Trophoblast cell (in vitro differentiated cells and primary cell): ENCODE measurements at regions not wholly inside any gene's neighbourhood (a gene's known extent, or its start where the extent isn't known, plus 50 kb on each side); places are given as distances from the start of the nearest gene placed in this dataset.
"Not testable (repeated sequence)": the region's sequence is repeated elsewhere in the genome, so short reads cannot be mapped to it uniquely, and the experiment has no call there.

ENCODE experiments used
- DNase-seq, 2 donors: peaks; one replicate each; pipeline ENCODE4 v3.0.0-alpha.2; 2016
- H2AFZ ChIP-seq: 2 replicates; pipeline ENCODE4 v1.6.1; 2013; ENCODE audit warnings: low read length, moderate library complexity, mild to moderate bottlenecking; ENCODE audit not compliant: insufficient read depth, poor library complexity
- H2AK5ac ChIP-seq: 2 replicates; pipeline ENCODE4 v1.6.1; 2013; ENCODE audit warnings: mild to moderate bottlenecking, low read length
- H2BK120ac ChIP-seq: 2 replicates; pipeline ENCODE4 v1.6.1; 2013; ENCODE audit warnings: low read length, mild to moderate bottlenecking, moderate library complexity; ENCODE audit not compliant: insufficient read depth, poor library complexity
- H2BK12ac ChIP-seq: 2 replicates; pipeline ENCODE4 v1.6.1; 2013; ENCODE audit warnings: mild to moderate bottlenecking, low read length, moderate library complexity
- H2BK5ac ChIP-seq: 2 replicates; pipeline ENCODE4 v1.6.1; 2013; ENCODE audit warnings: low read length, low read depth, moderate library complexity, mild to moderate bottlenecking; ENCODE audit not compliant: poor library complexity
- H3K14ac ChIP-seq: 2 replicates; pipeline ENCODE4 v1.6.1; 2013; ENCODE audit warnings: mild to moderate bottlenecking, low read length
- H3K18ac ChIP-seq: 2 replicates; pipeline ENCODE4 v1.6.1; 2013; ENCODE audit warnings: mild to moderate bottlenecking, low read length
- H3K23ac ChIP-seq: 2 replicates; pipeline ENCODE4 v1.6.1; 2013; ENCODE audit warnings: low read length
- H3K27ac ChIP-seq: 2 replicates; pipeline ENCODE4 v1.5.1; 2013; ENCODE audit warnings: low read depth, mild to moderate bottlenecking, inconsistent platforms, low read length, moderate library complexity
- H3K27me3 ChIP-seq: 2 replicates; pipeline ENCODE4 v1.6.1; 2013; ENCODE audit warnings: inconsistent platforms, mild to moderate bottlenecking, low read length, moderate library complexity; ENCODE audit not compliant: insufficient read depth
- H3K36me3 ChIP-seq, 2 experiments: 1 replicate in 1 of 2; 2 replicates in 1 of 2; pipeline ENCODE4 v1.6.1; 2013; ENCODE audit warnings: low read length in 2 of 2, mild to moderate bottlenecking in 2 of 2, moderate library complexity in 1 of 2; ENCODE audit not compliant: insufficient read depth in 2 of 2, control insufficient read depth in 1 of 2
- H3K4ac ChIP-seq: 2 replicates; pipeline ENCODE4 v1.6.1; 2013; ENCODE audit warnings: low read depth, mild to moderate bottlenecking, low read length, moderate library complexity
- H3K4me1 ChIP-seq, 2 experiments: 1 replicate in 1 of 2; 2 replicates in 1 of 2; pipeline ENCODE4 v1.6.1; 2013; ENCODE audit warnings: low read length in 2 of 2, mild to moderate bottlenecking in 2 of 2, moderate library complexity in 1 of 2; ENCODE audit not compliant: insufficient read depth in 2 of 2, control insufficient read depth in 1 of 2
- H3K4me2 ChIP-seq: 2 replicates; pipeline ENCODE4 v1.6.1; 2013; ENCODE audit warnings: inconsistent platforms, mild to moderate bottlenecking, low read length, moderate library complexity
- H3K4me3 ChIP-seq: 2 replicates; pipeline ENCODE4 v1.5.1; 2013; ENCODE audit warnings: mild to moderate bottlenecking, low read depth, low read length, inconsistent platforms
- H3K79me1 ChIP-seq: one replicate; pipeline ENCODE4 v1.6.1; 2013; ENCODE audit warnings: low read length
- H3K79me2 ChIP-seq: 2 replicates; pipeline ENCODE4 v1.6.1; 2013; ENCODE audit warnings: low read length, mild to moderate bottlenecking; ENCODE audit not compliant: control insufficient read depth, insufficient read depth, poor library complexity
- H3K9ac ChIP-seq: 2 replicates; pipeline ENCODE4 v1.6.1; 2013; ENCODE audit warnings: mild to moderate bottlenecking, low read length
- H3K9me3 ChIP-seq: 2 replicates; pipeline ENCODE4 v1.6.1; 2013; ENCODE audit warnings: low read depth, mild to moderate bottlenecking, control low read depth, inconsistent platforms, low read length; ENCODE audit not compliant: insufficient read depth
- H4K12ac ChIP-seq: 2 replicates; pipeline ENCODE4 v1.6.1; 2013; ENCODE audit warnings: low read depth, mild to moderate bottlenecking, low read length, moderate library complexity
- H4K8ac ChIP-seq: 2 replicates; pipeline ENCODE4 v1.6.1; 2013; ENCODE audit warnings: low read depth, mild to moderate bottlenecking, low read length, moderate library complexity
- H4K91ac ChIP-seq: one replicate; pipeline ENCODE4 v1.6.1; 2013; ENCODE audit warnings: low read depth, mild to moderate bottlenecking, low read length, moderate library complexity
- WGBS: extraction: QIAGEN DNeasy Blood & Tissue Kit; methylation state at CpG from one replicate; pipeline ENCODE4 v1.1.7; 2013; ENCODE audit warnings: missing lambda C conversion rate; ENCODE audit not compliant: insufficient read length, insufficient coverage; ENCODE audit errors: extremely low coverage; 5-methylcytosine and 5-hydroxymethylcytosine counted together

- no peak overlapping the region for H3K4ac ChIP-seq
- no peak overlapping the region for H2BK12ac ChIP-seq
- no peak overlapping the region for H4K8ac ChIP-seq
- no peak overlapping the region for H3K23ac ChIP-seq
- no peak overlapping the region for H2AFZ ChIP-seq
- no peaks in the 10 kb centered on the region for H3K9me3 ChIP-seq
- no peaks in the 10 kb centered on the region for H3K79me1 ChIP-seq
- no peaks in the 10 kb centered on the region for H3K27me3 ChIP-seq
- no peaks in the 10 kb centered on the region for H3K36me3 ChIP-seq
- WGBS: no CpG with 5 or more reads among the region's 2 CpGs
- DNase-seq: no peak
- H3K4me1 ChIP-seq: no peaks in the 10 kb centered on the region
- H3K4me2 ChIP-seq: no peak overlapping the region
- no peak overlapping the region for H4K91ac ChIP-seq
- no peaks in the 10 kb centered on the region for H3K79me2 ChIP-seq
- no peak overlapping the region for H4K12ac ChIP-seq
- H3K9ac ChIP-seq: no peak overlapping the region
- no peak overlapping the region for H2AK5ac ChIP-seq
- no peak overlapping the region for H3K18ac ChIP-seq
- no peak overlapping the region for H2BK5ac ChIP-seq
- H2BK120ac ChIP-seq: no peak overlapping the region
- H3K27ac ChIP-seq: no peak overlapping the region
- no peak overlapping the region for H3K14ac ChIP-seq
- H3K4me3 ChIP-seq: no peak overlapping the region
Observed at GRCh38 chr7:13727279-13727678, 262.2 kb downstream of the ETV1 start.

GRCh38 chr7:13727751-13728150, 261.7 kb downstream of the ETV1 start:
- no peak overlapping the region for H3K27ac ChIP-seq
- no peak overlapping the region for H3K4me2 ChIP-seq
- no peaks in the 10 kb centered on the region for H3K79me1 ChIP-seq
- no peak overlapping the region for H2BK120ac ChIP-seq
- H3K18ac ChIP-seq: no peak overlapping the region
- no peak overlapping the region for H3K4ac ChIP-seq
- H4K12ac ChIP-seq: no peak overlapping the region
- H3K4me3 ChIP-seq: no peak overlapping the region
- no peaks in the 10 kb centered on the region for H3K79me2 ChIP-seq
- H3K36me3 ChIP-seq: no peaks in the 10 kb centered on the region
- no peak for DNase-seq
- no peak overlapping the region for H4K8ac ChIP-seq
- no peak overlapping the region for H3K9ac ChIP-seq
- H2AK5ac ChIP-seq: no peak overlapping the region
- H3K14ac ChIP-seq: no peak overlapping the region
- H3K23ac ChIP-seq: no peak overlapping the region
- no peak overlapping the region for H2BK5ac ChIP-seq
- no peak overlapping the region for H2AFZ ChIP-seq
- H2BK12ac ChIP-seq: no peak overlapping the region
- H4K91ac ChIP-seq: no peak overlapping the region
- no peaks in the 10 kb centered on the region for H3K4me1 ChIP-seq
- no CpG with 5 or more reads among the region's 2 CpGs for WGBS
- H3K9me3 ChIP-seq: no peaks in the 10 kb centered on the region
- H3K27me3 ChIP-seq: no peaks in the 10 kb centered on the region

DNA sequence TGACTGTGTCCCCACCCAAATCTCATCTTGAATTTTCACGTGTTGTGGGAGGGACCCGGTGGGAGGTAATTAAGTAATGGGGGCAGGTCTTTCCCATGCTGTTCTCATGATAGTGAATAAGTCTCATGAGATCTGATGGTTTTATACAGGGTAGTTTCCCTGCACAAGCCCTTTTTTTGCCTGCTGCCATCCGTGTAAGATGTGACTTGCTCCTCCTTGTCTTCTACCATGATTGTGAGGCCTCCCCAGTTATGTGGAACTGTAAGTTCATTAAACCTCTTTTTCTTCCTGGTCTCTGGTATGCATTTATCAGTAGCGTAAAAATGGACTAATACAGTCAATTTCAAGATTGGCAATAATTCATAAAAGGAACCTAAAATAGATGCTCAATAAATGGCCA, 261.0 kb downstream of the ETV1 start:
- not testable (repeated sequence) for H3K4me2 ChIP-seq, H3K9me3 ChIP-seq, H4K91ac ChIP-seq, H2AK5ac ChIP-seq, H3K4me3 ChIP-seq, H3K27ac ChIP-seq, H2BK5ac ChIP-seq, DNase-seq, H2BK120ac ChIP-seq, H4K12ac ChIP-seq, H3K36me3 ChIP-seq, H3K27me3 ChIP-seq, H4K8ac ChIP-seq, H2AFZ ChIP-seq, H3K23ac ChIP-seq, H3K14ac ChIP-seq, H3K4ac ChIP-seq, H3K79me1 ChIP-seq, H3K4me1 ChIP-seq, H3K79me2 ChIP-seq, H3K18ac ChIP-seq, H3K9ac ChIP-seq, H2BK12ac ChIP-seq
- WGBS: no CpG with 5 or more reads among the region's 4 CpGs

DNA sequence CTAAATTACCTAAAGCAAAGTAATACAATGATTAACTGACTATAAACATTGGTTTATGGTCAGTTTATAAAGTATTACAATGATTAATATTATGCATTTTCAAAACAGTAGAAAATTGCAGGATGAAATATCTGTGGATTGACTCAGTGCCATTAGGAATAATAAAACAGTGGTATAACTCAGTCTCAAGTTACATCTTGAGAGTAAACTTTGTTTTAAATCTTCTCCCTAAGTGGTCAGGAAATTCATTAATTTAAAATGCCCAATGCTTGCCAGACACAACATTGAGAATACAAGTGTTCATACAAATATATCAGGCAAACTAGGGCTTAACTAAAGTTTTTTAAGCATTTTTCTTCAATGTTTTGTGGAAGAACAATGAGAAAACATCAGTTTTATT, 257.8 kb downstream of the ETV1 start:
- Histone ChIP-seq H2AFZ (no peak overlapping the region), H3K4me1 (no peaks in the 10 kb centered on the region), H2BK120ac (no peak overlapping the region)

GRCh38 chr7:13737563-13737962, 251.9 kb downstream of the ETV1 start:
- WGBS: no CpG with 5 or more reads among the region's 2 CpGs

More for the DNA sequence above, 257.8 kb downstream of the ETV1 start:
- Histone ChIP-seq H3K79me2 (no peaks in the 10 kb centered on the region), H3K18ac (no peak overlapping the region), H3K4me3 (no peak overlapping the region), H4K12ac (no peak overlapping the region), H3K23ac (no peak overlapping the region), H3K4ac (no peak overlapping the region), H3K14ac (no peak overlapping the region), H3K36me3 (no peaks in the 10 kb centered on the region), H3K79me1 (no peaks in the 10 kb centered on the region), H4K8ac (no peak overlapping the region), H2BK12ac (no peak overlapping the region), H2AK5ac (no peak overlapping the region), H3K9ac (no peak overlapping the region), H3K4me2 (no peak overlapping the region), H3K27ac (no peak overlapping the region), H4K91ac (no peak overlapping the region), H3K9me3 (no peaks in the 10 kb centered on the region), H2BK5ac (no peak overlapping the region), H3K27me3 (no peaks in the 10 kb centered on the region)
- DNase-seq: no peak

More at GRCh38 chr7:13737563-13737962, 251.9 kb downstream of the ETV1 start:
- Histone ChIP-seq H2BK12ac (no peak overlapping the region), H3K79me2 (no peaks in the 10 kb centered on the region), H3K23ac (no peak overlapping the region), H4K12ac (no peak overlapping the region), H2AFZ (no peak overlapping the region), H3K27ac (no peak overlapping the region), H3K9ac (no peak overlapping the region), H3K14ac (no peak overlapping the region), H3K18ac (no peak overlapping the region), H4K91ac (no peak overlapping the region), H2AK5ac (no peak overlapping the region), H2BK120ac (no peak overlapping the region), H3K79me1 (no peaks in the 10 kb centered on the region), H3K4me2 (no peak overlapping the region), H3K36me3 (no peaks in the 10 kb centered on the region), H3K4ac (no peak overlapping the region), H4K8ac (no peak overlapping the region), H3K9me3 (no peaks in the 10 kb centered on the region), H3K4me3 (no peak overlapping the region), H3K4me1 (no peaks in the 10 kb centered on the region), H2BK5ac (no peak overlapping the region), H3K27me3 (no peaks in the 10 kb centered on the region)
- DNase-seq: no peak
